Thyroid gland (tissue), 4 donors: ENCODE measurements at regions not wholly inside any gene's neighbourhood (a gene's known extent, or its start where the extent isn't known, plus 50 kb on each side); places are given as distances from the start of the nearest gene placed in this dataset.

ENCODE experiments used
- POLR2A ChIP-seq, 2 donors: fragments of 450-650 bp; IDR thresholded peaks; one replicate each; pipeline ENCODE4 v1.6.1; 2017; ENCODE audit warnings: antibody characterized with exemption in 2 of 2, mild to moderate bottlenecking in 2 of 2, moderate library complexity in 1 of 2
- TF ChIP-seq, protein P1 (sequence below), 6 experiments: fragments of 200-600 bp in 3 of 6; fragments of 450-650 bp in 3 of 6; sonication (generic) in 3 of 6; IDR thresholded peaks; one replicate each; pipeline ENCODE4 v1.5.1; 2016 to 2019; ENCODE audit warnings: antibody characterized with exemption in 6 of 6, mild to moderate bottlenecking in 2 of 6, inconsistent platforms in 1 of 6, moderate library complexity in 1 of 6

DNA sequence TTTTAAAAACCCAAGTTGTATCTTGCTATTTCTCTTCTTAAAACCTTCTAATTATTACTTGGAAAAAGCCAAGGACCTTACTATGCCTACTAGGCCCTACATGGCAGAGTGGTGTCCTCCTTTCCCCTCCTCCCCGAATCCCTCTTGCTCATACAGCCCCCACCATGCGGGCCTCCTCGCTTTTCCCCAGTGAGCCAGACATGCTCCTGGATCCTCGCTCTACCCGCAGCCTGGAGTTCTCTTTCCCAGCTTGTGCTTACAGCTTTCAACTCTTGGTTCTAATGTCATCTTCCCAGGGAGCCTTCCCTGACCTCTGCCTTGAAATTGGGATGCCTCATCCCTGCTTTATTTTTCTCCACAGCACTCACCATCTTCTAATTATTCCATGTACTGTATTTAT, 111.8 kb upstream of the TLE3 start:
- TF ChIP-seq, protein P1, sequence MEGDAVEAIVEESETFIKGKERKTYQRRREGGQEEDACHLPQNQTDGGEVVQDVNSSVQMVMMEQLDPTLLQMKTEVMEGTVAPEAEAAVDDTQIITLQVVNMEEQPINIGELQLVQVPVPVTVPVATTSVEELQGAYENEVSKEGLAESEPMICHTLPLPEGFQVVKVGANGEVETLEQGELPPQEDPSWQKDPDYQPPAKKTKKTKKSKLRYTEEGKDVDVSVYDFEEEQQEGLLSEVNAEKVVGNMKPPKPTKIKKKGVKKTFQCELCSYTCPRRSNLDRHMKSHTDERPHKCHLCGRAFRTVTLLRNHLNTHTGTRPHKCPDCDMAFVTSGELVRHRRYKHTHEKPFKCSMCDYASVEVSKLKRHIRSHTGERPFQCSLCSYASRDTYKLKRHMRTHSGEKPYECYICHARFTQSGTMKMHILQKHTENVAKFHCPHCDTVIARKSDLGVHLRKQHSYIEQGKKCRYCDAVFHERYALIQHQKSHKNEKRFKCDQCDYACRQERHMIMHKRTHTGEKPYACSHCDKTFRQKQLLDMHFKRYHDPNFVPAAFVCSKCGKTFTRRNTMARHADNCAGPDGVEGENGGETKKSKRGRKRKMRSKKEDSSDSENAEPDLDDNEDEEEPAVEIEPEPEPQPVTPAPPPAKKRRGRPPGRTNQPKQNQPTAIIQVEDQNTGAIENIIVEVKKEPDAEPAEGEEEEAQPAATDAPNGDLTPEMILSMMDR (IDR thresholded peaks at IDR 0.05): no peak
- TF ChIP-seq POLR2A (IDR thresholded peaks at IDR 0.05): no peak
